GM18873 (cell line): ENCODE measurements at regions not wholly inside any gene's neighbourhood (a gene's known extent, or its start where the extent isn't known, plus 50 kb on each side); places are given as distances from the start of the nearest gene placed in this dataset.
"Not testable (repeated sequence)": the region's sequence is repeated elsewhere in the genome, so short reads cannot be mapped to it uniquely, and the experiment has no call there.

ENCODE experiments used
- ATAC-seq: cut with Tn5 transposase; IDR thresholded peaks from one replicate; pipeline ENCODE4 v1.9.1; 2021; ENCODE audit warnings: mild to moderate bottlenecking, moderate library complexity, moderate number of reproducible peaks; ENCODE audit not compliant: unreplicated experiment, low FRiP score

- peak; percentile 54 for ATAC-seq
Observed at GRCh38 chr2:156907806-156908205, 349.7 kb upstream of the GALNT5 start.

GRCh38 chr2:156908825-156909224, 348.7 kb upstream of the GALNT5 start:
- peak; percentile 72 for ATAC-seq

- no peak for ATAC-seq
Observed at GRCh38 chr2:156909983-156910382, 347.5 kb upstream of the GALNT5 start.

GRCh38 chr2:156915332-156915731, 342.2 kb upstream of the GALNT5 start:
- ATAC-seq: no peak

GRCh38 chr2:156918410-156918809, 339.1 kb upstream of the GALNT5 start:
- ATAC-seq: no peak

GRCh38 chr2:156930423-156930822, 327.1 kb upstream of the GALNT5 start:
- no peak for ATAC-seq

- no peak for ATAC-seq
Observed at GRCh38 chr2:156933645-156934225, 323.8 kb upstream of the GALNT5 start.

- ATAC-seq: no peak
Observed at GRCh38 chr2:156935616-156936015, 321.9 kb upstream of the GALNT5 start.

GRCh38 chr2:156937430-156937829, 320.1 kb upstream of the GALNT5 start:
- ATAC-seq: no peak

- no peak for ATAC-seq
Observed at GRCh38 chr2:156944871-156945270, 312.6 kb upstream of the GALNT5 start.

GRCh38 chr2:156947261-156947660, 310.2 kb upstream of the GALNT5 start:
- ATAC-seq: no peak

GRCh38 chr2:156955701-156956100, 301.8 kb upstream of the GALNT5 start:
- no peak for ATAC-seq

GRCh38 chr2:156956161-156956560, 301.3 kb upstream of the GALNT5 start:
- ATAC-seq: no peak

- no peak for ATAC-seq
Observed at GRCh38 chr2:156958374-156958773, 299.1 kb upstream of the GALNT5 start.

- no peak for ATAC-seq
Observed at GRCh38 chr2:156959481-156959880, 298.0 kb upstream of the GALNT5 start.

- ATAC-seq: no peak
Observed at GRCh38 chr2:156982615-156983014, 274.9 kb upstream of the GALNT5 start.

- ATAC-seq: no peak
Observed at GRCh38 chr2:156986339-156986988, 271.0 kb upstream of the GALNT5 start.

GRCh38 chr2:156999661-157000060, 257.8 kb upstream of the GALNT5 start:
- ATAC-seq: no peak

- no peak for ATAC-seq
Observed at GRCh38 chr2:157004789-157005188, 252.7 kb upstream of the GALNT5 start.

GRCh38 chr2:157015015-157015575, 242.4 kb upstream of the GALNT5 start:
- no peak for ATAC-seq

- ATAC-seq: not testable (repeated sequence)
Observed at GRCh38 chr2:157023264-157023663, 234.2 kb upstream of the GALNT5 start.

GRCh38 chr2:157024129-157024528, 233.4 kb upstream of the GALNT5 start:
- no peak for ATAC-seq
